ENCODE measurements at regions not wholly inside any gene's neighbourhood (a gene's known extent, or its start where the extent isn't known, plus 50 kb on each side); places are given as distances from the start of the nearest gene placed in this dataset.

DNA sequence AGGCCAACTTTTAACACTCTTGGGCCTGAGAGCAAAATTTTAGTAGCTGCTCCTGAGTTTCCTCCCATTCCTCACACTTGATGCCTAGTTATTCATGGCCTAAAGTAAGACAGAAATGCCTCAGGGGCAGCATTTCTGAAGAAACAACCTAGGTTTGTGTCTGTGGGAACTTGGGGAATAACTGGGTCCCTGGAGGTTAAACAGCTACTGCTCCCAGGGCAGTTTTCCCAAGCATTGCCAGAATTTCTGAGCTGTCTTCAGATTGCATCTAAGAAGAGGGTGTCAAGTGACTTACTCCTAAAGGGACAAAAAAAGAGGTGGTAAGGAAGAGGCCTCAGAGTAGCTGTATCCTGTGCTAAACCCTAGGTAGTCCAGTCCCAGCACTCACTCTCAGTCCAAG, 130.8 kb upstream of the ACSL4 start:
- no peak for DNase-seq (ENCODE audit: low read depth)
- no peak overlapping the region for H3K4me3 ChIP-seq (ENCODE audit: low read length)
- TF ChIP-seq, protein P1, sequence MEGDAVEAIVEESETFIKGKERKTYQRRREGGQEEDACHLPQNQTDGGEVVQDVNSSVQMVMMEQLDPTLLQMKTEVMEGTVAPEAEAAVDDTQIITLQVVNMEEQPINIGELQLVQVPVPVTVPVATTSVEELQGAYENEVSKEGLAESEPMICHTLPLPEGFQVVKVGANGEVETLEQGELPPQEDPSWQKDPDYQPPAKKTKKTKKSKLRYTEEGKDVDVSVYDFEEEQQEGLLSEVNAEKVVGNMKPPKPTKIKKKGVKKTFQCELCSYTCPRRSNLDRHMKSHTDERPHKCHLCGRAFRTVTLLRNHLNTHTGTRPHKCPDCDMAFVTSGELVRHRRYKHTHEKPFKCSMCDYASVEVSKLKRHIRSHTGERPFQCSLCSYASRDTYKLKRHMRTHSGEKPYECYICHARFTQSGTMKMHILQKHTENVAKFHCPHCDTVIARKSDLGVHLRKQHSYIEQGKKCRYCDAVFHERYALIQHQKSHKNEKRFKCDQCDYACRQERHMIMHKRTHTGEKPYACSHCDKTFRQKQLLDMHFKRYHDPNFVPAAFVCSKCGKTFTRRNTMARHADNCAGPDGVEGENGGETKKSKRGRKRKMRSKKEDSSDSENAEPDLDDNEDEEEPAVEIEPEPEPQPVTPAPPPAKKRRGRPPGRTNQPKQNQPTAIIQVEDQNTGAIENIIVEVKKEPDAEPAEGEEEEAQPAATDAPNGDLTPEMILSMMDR (conservative IDR thresholded peaks at IDR 0.05; ENCODE audit: low read length), result no peak

DNA sequence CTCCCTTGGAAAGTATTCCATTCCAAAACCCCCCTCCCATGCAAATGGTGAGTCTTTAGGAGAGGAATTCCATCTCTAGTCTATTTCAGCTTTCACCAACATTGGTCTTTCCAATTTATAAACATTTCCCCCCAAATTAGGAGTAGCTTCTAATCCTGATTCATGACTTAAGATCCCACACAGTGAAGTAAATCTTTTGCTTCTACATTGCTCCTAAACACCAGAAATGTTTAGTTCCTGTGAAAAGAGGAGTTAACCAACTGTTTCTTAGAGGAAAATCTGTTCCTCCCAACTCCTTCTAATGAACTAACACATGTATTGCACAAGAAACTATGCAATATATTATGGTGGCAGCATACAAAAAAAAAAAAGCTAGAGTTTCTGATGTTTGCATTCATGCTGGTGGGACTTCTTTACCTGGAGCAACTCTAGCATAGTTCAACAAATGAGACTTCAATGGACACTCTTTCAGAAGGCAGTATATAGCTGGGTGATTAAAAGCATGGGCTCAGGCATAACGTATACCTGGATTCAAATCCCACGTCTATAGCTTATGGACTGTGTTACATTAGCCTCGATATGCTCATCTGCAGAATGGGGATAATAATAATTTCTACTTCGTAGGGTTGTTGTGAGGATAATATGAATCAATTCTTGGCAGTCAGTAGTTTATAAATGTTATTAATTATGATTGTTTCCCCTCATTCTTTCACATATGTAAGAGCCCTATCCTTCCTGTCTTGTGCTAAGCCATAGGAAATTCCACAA, 131.6 kb upstream of the TMEM164 start:
- H3K4me3 ChIP-seq (ENCODE audit: low read length), result no peak overlapping the region
- DNase-seq (ENCODE audit: low read depth), result no peak
- TF ChIP-seq, protein P1 (conservative IDR thresholded peaks at IDR 0.05; ENCODE audit: low read length), result no peak

DNA sequence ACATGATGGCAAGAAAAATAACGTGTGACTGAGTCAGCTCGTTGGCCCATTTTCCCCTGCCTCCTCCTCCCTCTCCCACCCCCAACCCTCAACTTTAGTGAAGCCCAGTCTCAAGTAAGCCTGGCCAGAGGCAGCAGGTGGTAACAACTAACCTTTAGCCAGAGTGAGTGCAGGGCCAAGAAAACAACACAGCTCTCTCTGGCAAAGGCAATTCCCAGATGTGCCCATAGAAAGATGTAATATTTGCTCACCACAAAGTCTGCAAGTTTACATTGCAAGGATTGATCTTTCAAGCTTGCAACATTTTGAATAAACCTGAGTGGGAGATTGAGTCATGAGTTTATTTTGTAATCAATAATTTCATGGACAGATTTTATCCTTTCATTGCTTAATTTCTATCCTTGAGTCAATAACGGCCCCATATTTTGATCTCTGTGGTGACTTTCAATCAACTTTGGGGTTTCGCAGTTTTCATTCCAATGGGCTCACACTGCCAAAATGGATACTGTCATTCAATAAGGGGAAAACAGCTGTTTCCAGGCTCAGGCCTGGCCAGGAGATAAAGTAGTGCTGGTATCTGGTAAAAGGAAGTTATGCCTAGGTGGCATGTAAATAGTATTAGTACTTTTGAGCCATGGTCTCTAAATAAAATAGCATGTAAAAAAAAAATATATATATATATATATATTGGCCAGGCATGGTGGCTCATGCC, 130.7 kb upstream of the TMEM164 start:
- no peak overlapping the region for H3K4me3 ChIP-seq (ENCODE audit: low read length)
- TF ChIP-seq, protein P1 (conservative IDR thresholded peaks at IDR 0.05; ENCODE audit: low read length), result no peak
- peak; percentile 81 for DNase-seq (ENCODE audit: low read depth)

DNA sequence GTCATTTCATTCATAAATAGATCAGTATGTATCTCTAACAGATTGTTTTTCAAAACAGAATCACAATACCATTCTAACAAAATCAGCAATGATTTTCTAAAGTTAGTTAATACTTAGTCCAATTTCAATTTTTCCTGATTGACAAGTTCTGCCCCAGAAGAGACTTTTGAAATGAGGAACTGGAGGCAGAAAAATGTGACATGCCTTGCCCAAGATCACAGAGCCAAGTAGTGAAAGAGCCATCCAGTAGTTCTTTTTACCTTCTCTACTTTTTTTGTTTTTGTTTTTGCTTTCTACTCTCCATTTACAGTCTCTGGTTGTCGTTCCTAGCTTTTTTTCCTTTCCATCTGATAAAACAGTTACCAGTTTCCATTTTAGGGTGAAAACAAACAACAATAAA, 129.3 kb upstream of the TMEM164 start:
- no peak overlapping the region for H3K4me3 ChIP-seq (ENCODE audit: low read length)
- DNase-seq (ENCODE audit: low read depth), result no peak
- TF ChIP-seq, protein P1 (conservative IDR thresholded peaks at IDR 0.05; ENCODE audit: low read length), result no peak

DNA sequence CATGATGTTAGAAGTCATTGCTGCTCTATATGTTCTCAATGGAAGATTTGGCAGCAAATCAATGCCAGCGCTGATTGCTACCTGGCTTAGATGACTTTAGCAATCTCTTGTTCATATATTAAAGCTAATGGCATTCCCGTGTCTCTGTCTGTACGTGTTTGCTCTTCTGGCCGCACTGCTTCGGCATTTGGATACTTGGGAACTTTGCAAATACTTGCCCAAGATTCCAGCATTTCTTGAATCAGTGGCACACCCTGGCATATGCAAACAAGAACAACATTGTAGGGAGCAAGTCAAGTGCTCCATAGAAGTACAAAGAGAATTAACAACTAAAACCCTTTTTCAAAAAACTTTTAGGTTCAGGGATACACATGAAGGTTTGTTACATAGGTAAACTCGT, 128.9 kb upstream of the TMEM164 start:
- TF ChIP-seq, protein P1 (conservative IDR thresholded peaks at IDR 0.05; ENCODE audit: low read length), result no peak
- DNase-seq (ENCODE audit: low read depth), result no peak
- H3K4me3 ChIP-seq (ENCODE audit: low read length), result no peak overlapping the region

DNA sequence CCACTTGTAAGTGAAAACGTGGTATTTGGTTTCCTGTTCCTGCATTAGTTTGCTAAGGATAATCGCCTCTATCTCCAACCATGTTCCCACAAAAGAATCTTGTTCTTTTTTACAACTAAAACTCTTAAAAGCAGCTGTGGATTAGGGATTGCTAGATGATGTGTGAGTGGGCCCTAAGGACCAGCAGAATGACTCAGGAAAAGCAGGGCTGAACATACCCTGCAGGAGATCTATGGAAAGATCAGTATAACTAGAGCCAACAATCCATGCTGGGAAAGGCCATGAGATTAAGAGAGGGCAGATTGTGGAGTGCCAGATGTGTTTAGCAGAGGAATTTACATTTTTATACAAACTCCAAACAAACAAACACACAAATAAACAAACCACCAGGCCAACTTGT, 128.4 kb upstream of the TMEM164 start:
- no peak overlapping the region for H3K4me3 ChIP-seq (ENCODE audit: low read length)
- DNase-seq (ENCODE audit: low read depth), result no peak
- TF ChIP-seq, protein P1 (conservative IDR thresholded peaks at IDR 0.05; ENCODE audit: low read length), result no peak

DNA sequence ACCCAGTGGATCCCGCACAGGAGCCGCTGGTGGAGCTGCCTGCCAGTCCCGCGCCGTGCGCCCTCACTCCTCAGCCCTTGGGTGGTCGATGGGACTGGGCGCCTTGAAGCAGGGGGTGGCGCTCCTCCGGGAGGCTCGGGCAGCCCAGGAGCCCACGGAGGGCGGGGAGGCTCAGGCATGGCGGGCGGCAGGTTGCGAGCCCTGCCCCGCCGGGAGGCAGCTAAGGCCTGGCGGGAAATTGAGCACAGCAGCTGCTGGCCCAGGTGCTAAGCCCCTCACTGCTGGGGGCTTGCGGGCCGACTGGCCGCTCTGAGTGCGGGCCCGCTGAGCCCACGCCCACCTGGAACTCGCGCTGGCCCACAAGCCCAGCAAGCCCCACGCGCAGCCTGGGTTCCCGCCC, 127.1 kb upstream of the TMEM164 start:
- TF ChIP-seq, protein P1 (conservative IDR thresholded peaks at IDR 0.05; ENCODE audit: low read length), result no peak
- DNase-seq (ENCODE audit: low read depth), result no peak
- no peak overlapping the region for H3K4me3 ChIP-seq (ENCODE audit: low read length)
